ENCODE measurements at regions not wholly inside any gene's neighbourhood (a gene's known extent, or its start where the extent isn't known, plus 50 kb on each side); places are given as distances from the start of the nearest gene placed in this dataset.

DNA sequence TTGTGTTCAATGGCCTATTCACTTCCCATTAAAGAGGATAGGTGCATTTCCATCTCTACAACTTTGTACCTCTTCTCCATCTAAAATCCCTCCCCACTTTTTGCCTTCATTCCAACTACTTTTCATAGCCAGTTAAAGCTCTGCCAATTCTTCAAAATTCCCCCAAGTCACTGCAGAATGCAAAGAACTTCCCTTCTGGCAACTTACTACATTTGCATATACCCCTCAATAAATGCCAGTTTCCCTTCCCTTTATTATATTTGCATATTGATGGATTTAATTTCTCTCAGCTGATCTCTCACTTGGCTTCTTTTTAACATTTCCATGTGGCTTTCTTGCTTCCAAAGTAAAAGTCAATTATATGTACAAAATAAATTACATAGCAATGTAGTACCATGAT lies 393.4 kb downstream of the HACE1 start:
- TF ChIP-seq POLR2A (IDR thresholded peaks at IDR 0.05) = no peak
- TF ChIP-seq, protein P1, sequence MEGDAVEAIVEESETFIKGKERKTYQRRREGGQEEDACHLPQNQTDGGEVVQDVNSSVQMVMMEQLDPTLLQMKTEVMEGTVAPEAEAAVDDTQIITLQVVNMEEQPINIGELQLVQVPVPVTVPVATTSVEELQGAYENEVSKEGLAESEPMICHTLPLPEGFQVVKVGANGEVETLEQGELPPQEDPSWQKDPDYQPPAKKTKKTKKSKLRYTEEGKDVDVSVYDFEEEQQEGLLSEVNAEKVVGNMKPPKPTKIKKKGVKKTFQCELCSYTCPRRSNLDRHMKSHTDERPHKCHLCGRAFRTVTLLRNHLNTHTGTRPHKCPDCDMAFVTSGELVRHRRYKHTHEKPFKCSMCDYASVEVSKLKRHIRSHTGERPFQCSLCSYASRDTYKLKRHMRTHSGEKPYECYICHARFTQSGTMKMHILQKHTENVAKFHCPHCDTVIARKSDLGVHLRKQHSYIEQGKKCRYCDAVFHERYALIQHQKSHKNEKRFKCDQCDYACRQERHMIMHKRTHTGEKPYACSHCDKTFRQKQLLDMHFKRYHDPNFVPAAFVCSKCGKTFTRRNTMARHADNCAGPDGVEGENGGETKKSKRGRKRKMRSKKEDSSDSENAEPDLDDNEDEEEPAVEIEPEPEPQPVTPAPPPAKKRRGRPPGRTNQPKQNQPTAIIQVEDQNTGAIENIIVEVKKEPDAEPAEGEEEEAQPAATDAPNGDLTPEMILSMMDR (IDR thresholded peaks at IDR 0.05) = no peak
